ENCODE measurements at regions not wholly inside any gene's neighbourhood (a gene's known extent, or its start where the extent isn't known, plus 50 kb on each side); places are given as distances from the start of the nearest gene placed in this dataset.

GRCh38 chr5:62134811-62135210 lies 171.2 kb upstream of the KIF2A start:
- FAIRE-seq (no peak), DNase-seq (ENCODE audit: low read depth in 1 of 2, low spot score in 2 of 2) (no peak)
- H2BK20ac ChIP-seq (ENCODE audit: low read length), result no peak overlapping the region
- no peak overlapping the region for H3K14ac ChIP-seq (ENCODE audit: insufficient read length)
- H4K5ac ChIP-seq (ENCODE audit: insufficient read length, low read depth, low read length), result no peak overlapping the region
- ChIA-PET POLR2A (ENCODE audit: partially characterized antibody) (no interaction called here), CTCF (ENCODE audit: partially characterized antibody) (no interaction called here)
- H2AK5ac ChIP-seq (ENCODE audit: low read depth, low read length), result no peak overlapping the region
- H2AFZ ChIP-seq (ENCODE audit: low read length), result no peak overlapping the region
- H3K23ac ChIP-seq (ENCODE audit: insufficient read length), result no peak overlapping the region
- H2BK5ac ChIP-seq (ENCODE audit: low read depth, low read length), result no peak overlapping the region
- H4K20me1 ChIP-seq (replicated peaks in 1 of 2; ENCODE audit: control insufficient read depth in 1 of 2, insufficient read depth in 2 of 2, low read length in 2 of 2), result no peaks in the 10 kb centered on the region
- H3K4me3 ChIP-seq (ENCODE audit: extremely low read depth in 1 of 4, insufficient read depth in 2 of 4, low read depth in 3 of 4, low read length in 4 of 4), result no peak overlapping the region
- H3K23me2 ChIP-seq (ENCODE audit: low read depth, low read length), result no peaks in the 10 kb centered on the region
- H2BK120ac ChIP-seq (replicated peaks; ENCODE audit: low read depth, low read length), result no peak overlapping the region
- H3K27ac ChIP-seq (ENCODE audit: low read depth, low read length), result no peak overlapping the region
- H4K8ac ChIP-seq (ENCODE audit: extremely low read depth, insufficient read depth, low read length), result no peak overlapping the region
- H4K91ac ChIP-seq (replicated peaks; ENCODE audit: insufficient read length, low read length), result no peak overlapping the region
- H3K9me3 ChIP-seq (ENCODE audit: insufficient read depth in 2 of 2, low read depth in 1 of 2, low read length in 1 of 2), result 0 out of 4 replicates have a peak, but pooled peaks cover 0 to 6% of the 10 kb centered on the region in 2 experiments
- no peak overlapping the region; the same call in 1 of the 2 replicates for H2BK12ac ChIP-seq (ENCODE audit: low read depth, low read length)
- H3K4me2 ChIP-seq (ENCODE audit: insufficient read depth in 1 of 2, low read depth in 2 of 2, low read length in 2 of 2), result no peak overlapping the region
- H3K4me1 ChIP-seq (replicated peaks in 1 of 4; ENCODE audit: control insufficient read depth in 3 of 4, insufficient read depth in 4 of 4, low read length in 3 of 4), result peaks cover 0 to 9% (median 3%) of the 10 kb centered on the region in 4 experiments; a peak in 3 of 7 replicates
- no peak overlapping the region for H2BK15ac ChIP-seq (ENCODE audit: low read length)
- H3K36me3 ChIP-seq (ENCODE audit: control insufficient read depth in 2 of 4, insufficient read depth in 4 of 4, low read length in 3 of 4), result no peaks in the 10 kb centered on the region
- 90% methylated on average over 3 of the region's 3 CpGs; no CpG with 5 or more reads in 1 of the 2 experiments for WGBS, 2 experiments (ENCODE audit: extremely low coverage in 1 of 2, insufficient coverage in 1 of 2, insufficient read length in 1 of 2, insufficient replicate concordance in 2 of 2, low coverage in 1 of 2, low lambda C conversion rate in 2 of 2, missing lambda C conversion rate in 1 of 2)
- no peaks in the 10 kb centered on the region for H3K79me2 ChIP-seq (ENCODE audit: control insufficient read depth in 1 of 2, insufficient read depth in 2 of 2, low read length in 2 of 2)
- no peaks in the 10 kb centered on the region for H3K79me1 ChIP-seq (ENCODE audit: low read depth, low read length)
- H3K4ac ChIP-seq (replicated peaks; ENCODE audit: insufficient read length, low read depth, low read length), result no peak overlapping the region
- no peak overlapping the region for H3K9ac ChIP-seq (replicated peaks in 1 of 4; ENCODE audit: extremely low read depth in 1 of 4, low read depth in 3 of 4, low read length in 3 of 4)
- peaks cover 0 to 1% (median 0%) of the 10 kb centered on the region in 4 experiments; a peak in 1 of 7 replicates for H3K27me3 ChIP-seq (replicated peaks in 1 of 4; ENCODE audit: control insufficient read depth in 3 of 4, extremely low read depth in 1 of 4, insufficient read depth in 3 of 4, low read length in 3 of 4)
- H3K56ac ChIP-seq (replicated peaks; ENCODE audit: insufficient read length, low read depth, low read length), result no peak overlapping the region
- H3K18ac ChIP-seq (ENCODE audit: extremely low read depth, low read length), result no peak overlapping the region
- no peak for TF ChIP-seq NANOG (IDR thresholded peaks at IDR 0.05; ENCODE audit: insufficient read depth, low read depth, low read length, poor library complexity, severe bottlenecking)
- TF ChIP-seq, protein P1, sequence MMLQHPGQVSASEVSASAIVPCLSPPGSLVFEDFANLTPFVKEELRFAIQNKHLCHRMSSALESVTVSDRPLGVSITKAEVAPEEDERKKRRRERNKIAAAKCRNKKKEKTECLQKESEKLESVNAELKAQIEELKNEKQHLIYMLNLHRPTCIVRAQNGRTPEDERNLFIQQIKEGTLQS (IDR thresholded peaks at IDR 0.05; ENCODE audit: insufficient read depth, low read depth, low read length), result no peak
- TF ChIP-seq TAF7 (optimal IDR thresholded peaks at IDR 0.05; ENCODE audit: borderline replicate concordance, low read depth, low read length), result no peak
- no peak for TF ChIP-seq KDM1A (IDR thresholded peaks at IDR 0.05; ENCODE audit: borderline replicate concordance, low read length)
- TF ChIP-seq NRF1 (IDR thresholded peaks at IDR 0.05; ENCODE audit: low read depth, low read length), result no peak
- TF ChIP-seq EGR1 (IDR thresholded peaks at IDR 0.05; ENCODE audit: borderline replicate concordance, low read depth, low read length), result no peak
- TF ChIP-seq BRCA1 (IDR thresholded peaks at IDR 0.05; ENCODE audit: low read depth, low read length), result no peak
- TF ChIP-seq SIRT6 (IDR thresholded peaks at IDR 0.05; ENCODE audit: low read length), result no peak
- TF ChIP-seq KDM4A (IDR thresholded peaks at IDR 0.05; ENCODE audit: low read depth, low read length, severe bottlenecking), result no peak
- TF ChIP-seq CREB1 (IDR thresholded peaks at IDR 0.05), result no peak
- no peak for TF ChIP-seq JUND (IDR thresholded peaks at IDR 0.05; ENCODE audit: low read length)
- TF ChIP-seq RBBP5 (IDR thresholded peaks at IDR 0.05; ENCODE audit: borderline replicate concordance, low read depth, low read length), result no peak
- no peak for TF ChIP-seq HDAC6 (IDR thresholded peaks at IDR 0.05; ENCODE audit: low read depth, low read length)
- no peak for TF ChIP-seq CHD2 (IDR thresholded peaks at IDR 0.05; ENCODE audit: low read length)
- TF ChIP-seq, protein P2, sequence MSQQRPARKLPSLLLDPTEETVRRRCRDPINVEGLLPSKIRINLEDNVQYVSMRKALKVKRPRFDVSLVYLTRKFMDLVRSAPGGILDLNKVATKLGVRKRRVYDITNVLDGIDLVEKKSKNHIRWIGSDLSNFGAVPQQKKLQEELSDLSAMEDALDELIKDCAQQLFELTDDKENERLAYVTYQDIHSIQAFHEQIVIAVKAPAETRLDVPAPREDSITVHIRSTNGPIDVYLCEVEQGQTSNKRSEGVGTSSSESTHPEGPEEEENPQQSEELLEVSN (IDR thresholded peaks at IDR 0.05), result no peak
